Ishikawa (cell line): ENCODE measurements at regions not wholly inside any gene's neighbourhood (a gene's known extent, or its start where the extent isn't known, plus 50 kb on each side); places are given as distances from the start of the nearest gene placed in this dataset.

Experiments
- CEBPB ChIP-seq: IDR thresholded peaks from 2 replicates; pipeline ENCODE4 v1.6.1; 2012
- CREB1 ChIP-seq: IDR thresholded peaks from 2 replicates; pipeline ENCODE4 v1.6.1; 2012; ENCODE audit warnings: low read depth
- EGR1 ChIP-seq: IDR thresholded peaks from 2 replicates; pipeline ENCODE4 v1.6.1; 2012
- EP300 ChIP-seq: IDR thresholded peaks from 2 replicates; pipeline ENCODE4 v1.6.1; 2012; ENCODE audit warnings: borderline replicate concordance
- FOXM1 ChIP-seq: IDR thresholded peaks from 2 replicates; pipeline ENCODE4 v1.6.1; 2012; ENCODE audit warnings: low read depth, borderline replicate concordance
- MAX ChIP-seq: IDR thresholded peaks from 2 replicates; pipeline ENCODE4 v1.6.1; 2012
- NFIC ChIP-seq: IDR thresholded peaks from 2 replicates; pipeline ENCODE4 v1.6.1; 2012
- RAD21 ChIP-seq: IDR thresholded peaks from 2 replicates; pipeline ENCODE4 v1.6.1; 2012; ENCODE audit warnings: low read depth
- TAF1 ChIP-seq: IDR thresholded peaks from 2 replicates; pipeline ENCODE4 v1.6.1; 2012; ENCODE audit warnings: low read depth, mild to moderate bottlenecking
- TCF12 ChIP-seq: IDR thresholded peaks from 2 replicates; pipeline ENCODE4 v1.6.1; 2012; ENCODE audit warnings: low read depth
- TEAD4 ChIP-seq: IDR thresholded peaks from 2 replicates; pipeline ENCODE4 v1.6.1; 2012
- YY1 ChIP-seq: IDR thresholded peaks from 2 replicates; pipeline ENCODE4 v1.6.1; 2012; ENCODE audit warnings: low read depth
- TF ChIP-seq, protein P1 (sequence below): IDR thresholded peaks from 2 replicates; pipeline ENCODE4 v1.6.1; 2012

GRCh38 chr12:43127886-43128549, 424.0 kb downstream of the ADAMTS20 start:
- no peak for TF ChIP-seq RAD21
- TF ChIP-seq FOXM1, result no peak
- no peak for TF ChIP-seq EP300
- no peak for TF ChIP-seq TCF12
- TF ChIP-seq CEBPB, result no peak
- TF ChIP-seq NFIC, result no peak
- TF ChIP-seq CREB1, result no peak
- TF ChIP-seq TEAD4, result no peak
- no peak for TF ChIP-seq EGR1
- no peak for TF ChIP-seq TAF1
- TF ChIP-seq MAX, result no peak
- TF ChIP-seq, protein P1, sequence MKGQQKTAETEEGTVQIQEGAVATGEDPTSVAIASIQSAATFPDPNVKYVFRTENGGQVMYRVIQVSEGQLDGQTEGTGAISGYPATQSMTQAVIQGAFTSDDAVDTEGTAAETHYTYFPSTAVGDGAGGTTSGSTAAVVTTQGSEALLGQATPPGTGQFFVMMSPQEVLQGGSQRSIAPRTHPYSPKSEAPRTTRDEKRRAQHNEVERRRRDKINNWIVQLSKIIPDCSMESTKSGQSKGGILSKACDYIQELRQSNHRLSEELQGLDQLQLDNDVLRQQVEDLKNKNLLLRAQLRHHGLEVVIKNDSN, result no peak
- no peak for TF ChIP-seq YY1
